NCI-H1092 (cell line): ENCODE measurements at regions not wholly inside any gene's neighbourhood (a gene's known extent, or its start where the extent isn't known, plus 50 kb on each side); places are given as distances from the start of the nearest gene placed in this dataset.

ENCODE experiments used
- DNase-seq: peaks from one replicate; lab custom pipeline; 2025; lab: John Stamatoyannopoulos, UW

- no peak for DNase-seq
Measured at GRCh38 chr5:107293541-107294210, 377.1 kb downstream of the EFNA5 start.

DNA sequence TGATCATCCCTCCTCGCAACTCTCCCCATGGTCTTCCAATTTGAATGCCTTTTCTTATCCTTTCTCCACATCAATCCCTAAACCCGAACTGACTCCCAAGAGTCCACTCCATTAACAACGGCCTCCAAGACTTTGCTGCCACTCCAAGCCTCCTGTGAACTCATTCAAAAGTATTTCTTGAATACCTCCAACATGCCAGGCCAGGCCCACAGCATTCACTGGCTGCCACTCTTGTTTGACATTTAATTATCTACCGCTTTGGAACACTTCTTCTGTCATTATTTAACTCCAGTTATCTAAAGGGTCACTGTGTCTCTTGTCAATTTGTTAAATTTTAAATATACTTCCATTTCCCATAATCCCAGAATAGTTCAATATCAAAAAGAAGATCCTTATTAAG, 378.9 kb downstream of the EFNA5 start:
- no peak for DNase-seq

DNA sequence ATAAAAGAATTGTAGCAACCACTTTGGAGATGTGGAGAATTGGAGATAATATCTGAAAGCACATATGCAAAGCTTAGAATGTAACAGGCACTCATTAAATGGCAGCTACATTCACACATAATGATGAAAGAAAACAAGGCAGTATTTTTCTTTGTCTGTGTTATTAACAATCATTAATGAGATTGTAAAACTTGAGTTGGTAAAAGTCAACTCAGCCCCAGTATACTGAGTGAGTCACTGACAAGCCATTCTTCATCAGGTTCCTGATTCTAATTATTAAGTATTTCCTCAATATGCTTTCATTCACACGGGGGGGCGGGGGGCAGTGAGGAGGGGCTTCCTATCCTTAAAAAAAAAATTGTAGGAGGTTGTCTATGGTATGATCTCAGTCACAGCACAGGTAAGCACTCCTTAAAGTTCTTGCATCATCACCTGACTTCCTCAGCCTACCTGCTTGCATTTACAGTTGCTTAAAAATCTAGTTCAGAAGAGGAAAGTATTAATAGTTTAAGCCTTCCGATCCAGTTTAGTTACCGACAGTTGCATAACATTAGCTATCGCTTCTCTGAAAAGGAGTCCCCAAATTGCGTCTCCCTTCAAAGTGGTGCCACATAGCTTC, 379.8 kb downstream of the EFNA5 start:
- no peak for DNase-seq

DNA sequence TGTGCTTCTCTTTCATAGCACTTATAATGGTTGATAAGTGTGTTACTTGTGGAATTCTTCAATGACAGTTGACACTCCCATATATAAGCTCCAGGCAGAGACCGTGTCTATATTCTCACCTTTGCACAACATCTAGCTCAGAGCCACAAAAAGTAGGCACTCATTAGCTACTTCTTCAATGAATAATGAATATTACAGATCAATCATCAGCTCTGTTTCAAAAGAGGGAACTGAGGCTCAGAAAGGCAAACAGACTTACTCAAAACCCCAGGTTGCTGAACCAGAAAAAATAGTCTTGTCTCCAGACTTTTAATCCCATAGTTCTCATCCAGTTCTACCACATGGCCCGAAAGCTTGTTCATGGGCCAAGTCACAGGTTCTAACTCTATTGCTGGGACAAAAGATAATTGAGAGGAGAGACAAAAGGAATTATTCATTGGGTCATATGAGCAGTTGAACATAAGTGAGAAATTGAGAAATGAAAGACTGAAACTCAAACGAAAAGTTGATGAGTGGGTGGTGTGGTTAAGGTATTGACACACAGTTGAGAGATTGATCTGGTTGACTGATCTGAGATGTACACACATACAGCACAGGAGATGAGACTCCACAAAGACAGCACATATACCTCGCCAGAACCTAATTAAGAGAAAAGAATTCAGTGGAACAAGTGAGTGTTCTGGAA, 381.6 kb downstream of the EFNA5 start:
- no peak for DNase-seq

DNA sequence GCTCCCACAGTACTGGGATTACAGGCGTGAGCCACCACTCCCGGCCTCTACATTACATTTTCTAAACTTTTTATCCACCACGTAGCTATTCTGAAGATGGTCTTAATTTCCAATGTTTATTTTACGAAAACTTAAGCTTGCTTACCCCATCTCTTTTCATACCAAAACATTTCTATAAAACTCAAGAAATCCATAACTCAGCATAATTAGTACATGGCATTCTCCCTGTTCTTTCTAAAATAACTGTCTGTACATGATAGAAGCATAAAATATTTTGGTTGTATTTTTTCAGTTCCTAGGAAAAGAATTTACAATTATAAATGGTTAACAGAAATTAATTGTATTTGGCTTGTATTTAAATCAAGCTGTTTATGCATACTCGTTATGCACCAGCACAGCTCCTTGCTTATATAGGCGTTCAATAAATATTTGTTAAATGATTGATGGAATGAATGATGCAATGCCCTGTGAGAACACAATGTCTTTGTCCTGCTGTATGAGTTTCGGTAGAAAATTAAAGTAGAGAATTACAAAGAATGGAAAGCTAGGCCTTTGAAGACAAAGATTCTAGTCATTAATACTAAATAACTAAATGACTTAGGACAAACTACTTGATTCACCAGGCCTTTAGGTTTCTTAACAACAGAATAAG, 384.2 kb downstream of the EFNA5 start:
- no peak for DNase-seq

GRCh38 chr5:107285772-107286171, 385.0 kb downstream of the EFNA5 start:
- no peak for DNase-seq

GRCh38 chr5:107284822-107285525, 385.8 kb downstream of the EFNA5 start:
- DNase-seq = no peak

DNA sequence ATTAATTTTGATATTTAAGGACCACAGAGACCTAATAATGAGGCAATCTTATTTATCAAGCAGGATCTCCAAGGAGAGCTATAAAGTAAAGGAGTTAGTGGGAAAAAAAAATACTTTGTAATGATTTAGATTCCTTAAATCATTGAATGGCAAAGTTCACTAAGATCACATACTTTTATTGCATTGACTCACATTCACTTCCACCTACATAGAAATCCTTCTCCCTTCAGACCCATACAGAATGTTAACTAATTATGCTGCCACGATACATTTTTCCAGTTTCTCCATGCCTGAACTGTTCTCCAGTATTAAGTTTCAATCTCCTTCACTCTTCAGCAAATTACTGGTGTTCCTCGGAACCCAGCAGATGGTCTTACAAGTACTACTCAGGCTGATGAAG, 388.7 kb downstream of the EFNA5 start:
- DNase-seq = no peak

GRCh38 chr5:107278774-107279173, 392.0 kb downstream of the EFNA5 start:
- no peak for DNase-seq

DNA sequence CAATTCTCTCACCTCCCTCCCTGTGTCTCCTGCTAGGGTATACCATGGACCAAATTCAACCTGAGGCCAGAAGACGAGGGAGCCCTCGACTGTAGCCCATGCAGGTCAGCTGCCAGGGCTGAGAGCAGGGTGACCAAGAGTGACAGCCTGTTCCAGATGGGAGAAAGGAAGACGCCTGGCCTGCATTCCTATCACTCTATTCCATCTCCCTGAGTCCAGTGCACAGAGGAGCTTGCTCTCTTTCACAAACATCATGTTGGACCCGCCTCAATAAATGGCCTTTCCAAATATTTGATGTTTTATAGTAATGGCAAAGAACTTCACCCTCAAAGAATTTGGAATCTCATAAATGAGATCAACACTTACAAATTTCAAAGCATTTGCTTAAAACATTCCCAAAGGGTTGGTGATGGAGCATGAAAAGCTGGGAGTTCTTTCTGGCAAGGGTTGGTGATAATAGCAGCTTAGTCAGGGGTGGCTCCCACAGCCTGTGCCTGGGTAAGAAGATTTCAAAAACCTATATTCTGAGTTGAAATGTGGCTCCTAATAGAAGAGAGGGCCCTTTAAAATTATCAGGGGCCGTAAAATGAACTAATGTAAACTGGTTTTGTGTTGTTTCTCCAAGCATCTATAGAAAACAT, 393.1 kb downstream of the EFNA5 start:
- DNase-seq = no peak

- no peak for DNase-seq
Measured at GRCh38 chr5:107275333-107275732, 395.4 kb downstream of the EFNA5 start.

DNA sequence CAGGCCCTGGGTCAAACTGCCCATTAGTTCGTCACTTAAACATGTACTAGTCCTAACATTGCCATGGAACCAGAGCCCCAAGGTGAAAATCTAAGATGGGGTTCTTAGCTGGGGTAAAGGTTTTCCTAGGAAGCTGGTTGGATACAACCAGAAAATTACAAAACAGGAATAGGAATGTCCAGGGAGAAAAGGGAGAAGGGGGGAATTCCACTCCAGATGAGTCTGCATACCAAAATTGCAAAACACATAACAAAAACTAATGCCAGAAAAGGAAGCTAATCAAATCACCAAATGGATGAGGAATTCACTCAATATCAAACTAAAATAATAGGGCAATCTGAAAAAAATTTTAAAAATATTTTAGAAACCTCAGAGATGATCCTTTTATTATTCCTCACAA, 396.2 kb downstream of the EFNA5 start:
- DNase-seq = no peak

DNA sequence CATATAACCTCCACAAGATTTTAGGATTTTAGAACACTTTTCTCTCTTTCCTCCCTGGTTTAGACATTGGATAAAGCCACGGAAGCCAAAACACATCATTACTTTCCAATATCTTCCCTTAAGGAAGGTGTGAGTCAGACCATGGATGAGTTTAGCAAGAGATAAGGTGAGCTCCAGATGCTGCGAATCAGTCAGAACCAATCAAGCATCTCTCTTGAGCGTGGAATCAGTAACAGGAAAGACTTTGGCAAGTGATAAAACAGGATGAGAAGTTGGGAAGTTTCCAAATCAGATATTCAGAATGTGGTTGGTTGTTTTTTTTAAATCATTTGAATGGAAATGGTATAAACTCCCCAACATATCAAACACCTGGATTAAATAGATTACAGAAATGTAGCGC, 397.8 kb downstream of the EFNA5 start:
- DNase-seq = no peak

- no peak for DNase-seq
Measured at GRCh38 chr5:107272509-107272908, 398.2 kb downstream of the EFNA5 start.

DNA sequence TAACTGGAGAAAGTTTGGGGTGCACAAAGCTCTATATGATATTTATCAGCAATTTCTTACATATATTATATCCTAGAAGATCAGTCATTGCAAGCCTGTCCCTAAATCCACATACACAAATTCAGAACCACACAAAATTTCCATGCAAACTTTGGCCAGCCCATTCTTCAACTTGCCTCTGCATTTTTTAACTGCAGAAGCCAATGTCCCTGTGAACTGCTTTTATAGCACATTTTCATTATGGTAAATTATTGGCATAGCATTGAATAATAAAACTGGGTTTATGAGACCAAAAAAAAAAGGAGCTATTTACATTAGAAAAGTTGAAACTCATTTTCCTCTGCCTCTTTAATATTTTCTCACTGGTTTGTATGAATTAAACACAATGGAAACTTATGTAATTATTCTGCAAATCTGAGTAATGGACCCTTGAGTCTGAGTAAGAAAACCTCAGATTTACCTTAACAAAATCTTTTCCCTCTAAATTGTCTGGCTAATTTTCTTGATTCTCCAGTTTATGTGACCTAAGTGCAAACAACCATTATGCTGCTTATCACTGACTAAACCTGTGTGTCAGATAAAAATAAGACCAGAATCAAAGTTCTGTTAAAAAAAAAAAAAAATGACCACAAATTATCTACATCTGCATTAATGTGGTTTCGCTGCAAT, 398.9 kb downstream of the EFNA5 start:
- no peak for DNase-seq

DNA sequence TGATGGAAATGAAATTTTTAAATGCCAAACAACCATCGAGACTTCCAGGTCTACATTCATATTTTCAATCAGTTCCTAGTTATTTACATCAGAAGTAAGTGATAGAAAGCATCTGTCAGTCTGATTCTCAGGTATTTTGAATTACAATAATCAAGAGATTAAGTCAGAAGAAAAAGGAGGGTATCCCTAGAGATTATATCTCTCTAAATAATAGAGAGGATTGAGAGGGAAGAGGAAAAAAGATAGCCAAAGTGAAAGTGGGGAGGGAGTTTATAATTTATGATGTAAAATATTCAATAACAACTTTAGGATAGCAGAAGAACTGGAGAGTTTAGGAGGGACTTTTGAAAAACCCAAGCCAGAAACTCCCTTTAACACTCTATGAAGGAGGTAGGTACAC, 400.2 kb downstream of the EFNA5 start:
- DNase-seq = no peak

- DNase-seq = no peak
Measured at GRCh38 chr5:107269678-107270077, 401.1 kb downstream of the EFNA5 start.

DNA sequence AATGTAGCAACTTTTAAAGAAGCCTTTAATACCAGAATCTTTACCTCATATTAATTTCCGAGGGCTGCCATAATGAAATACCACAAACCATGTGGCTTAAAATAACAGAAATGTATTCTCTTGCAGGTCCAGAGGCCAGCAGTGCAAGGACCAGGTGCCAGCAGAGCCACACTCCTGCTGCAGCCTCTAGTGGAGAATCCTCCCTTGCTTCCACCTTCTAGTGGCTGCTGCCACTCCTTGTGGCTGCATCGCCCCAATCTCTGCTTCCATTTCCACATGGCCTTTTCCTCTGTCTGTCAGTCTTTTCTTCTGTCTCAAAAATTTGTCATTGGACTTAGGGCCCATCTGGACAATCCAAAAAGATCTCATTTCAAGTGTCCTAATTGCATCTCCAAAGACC, 401.5 kb downstream of the EFNA5 start:
- DNase-seq = no peak

DNA sequence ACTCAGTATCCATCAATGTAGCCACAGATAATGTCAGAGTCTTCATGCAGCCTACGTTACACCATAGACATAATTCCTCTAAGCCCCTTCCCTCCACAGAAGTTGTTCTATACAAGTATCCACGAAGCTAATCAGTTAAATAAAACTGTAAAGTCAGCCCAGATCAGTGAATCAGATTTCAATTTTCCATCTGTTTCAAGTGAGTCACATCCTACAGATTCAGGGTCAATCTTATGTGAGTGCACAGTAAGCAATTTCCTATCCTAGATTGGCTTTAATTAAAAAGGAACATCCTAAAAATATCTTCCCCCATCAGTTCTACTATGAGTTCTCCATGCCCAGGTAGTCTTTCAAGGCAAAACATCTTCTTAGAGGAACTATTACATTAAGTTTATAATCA, 402.5 kb downstream of the EFNA5 start:
- no peak for DNase-seq

GRCh38 chr5:107266100-107266499, 404.6 kb downstream of the EFNA5 start:
- DNase-seq = no peak

DNA sequence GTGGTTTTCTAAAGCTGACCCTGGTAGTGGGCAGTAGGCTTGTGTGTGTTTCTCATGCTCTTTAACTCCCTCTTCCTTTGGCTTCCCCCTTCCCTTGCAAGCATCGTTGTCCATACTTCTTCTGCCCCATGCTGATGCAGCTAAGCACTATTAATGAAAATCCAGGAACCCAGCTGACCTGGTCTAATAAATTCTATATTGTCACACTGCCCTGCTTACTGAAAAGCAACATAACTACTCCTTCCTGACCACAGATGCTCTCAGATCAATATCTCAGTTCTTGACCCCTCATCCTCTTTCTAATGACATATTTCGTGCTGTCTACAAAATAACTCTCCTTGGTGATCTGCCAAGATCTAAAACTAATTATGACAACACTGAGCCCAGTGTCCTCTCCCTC, 405.5 kb downstream of the EFNA5 start:
- no peak for DNase-seq
